GM21737 (cell line): ENCODE measurements at regions not wholly inside any gene's neighbourhood (a gene's known extent, or its start where the extent isn't known, plus 50 kb on each side); places are given as distances from the start of the nearest gene placed in this dataset.
"Not testable (repeated sequence)": the region's sequence is repeated elsewhere in the genome, so short reads cannot be mapped to it uniquely, and the experiment has no call there.

Experiments
- ATAC-seq: cut with Tn5 transposase; IDR thresholded peaks from one replicate; pipeline ENCODE4 v1.9.1; 2021; ENCODE audit warnings: mild to moderate bottlenecking, moderate library complexity; ENCODE audit not compliant: unreplicated experiment

DNA sequence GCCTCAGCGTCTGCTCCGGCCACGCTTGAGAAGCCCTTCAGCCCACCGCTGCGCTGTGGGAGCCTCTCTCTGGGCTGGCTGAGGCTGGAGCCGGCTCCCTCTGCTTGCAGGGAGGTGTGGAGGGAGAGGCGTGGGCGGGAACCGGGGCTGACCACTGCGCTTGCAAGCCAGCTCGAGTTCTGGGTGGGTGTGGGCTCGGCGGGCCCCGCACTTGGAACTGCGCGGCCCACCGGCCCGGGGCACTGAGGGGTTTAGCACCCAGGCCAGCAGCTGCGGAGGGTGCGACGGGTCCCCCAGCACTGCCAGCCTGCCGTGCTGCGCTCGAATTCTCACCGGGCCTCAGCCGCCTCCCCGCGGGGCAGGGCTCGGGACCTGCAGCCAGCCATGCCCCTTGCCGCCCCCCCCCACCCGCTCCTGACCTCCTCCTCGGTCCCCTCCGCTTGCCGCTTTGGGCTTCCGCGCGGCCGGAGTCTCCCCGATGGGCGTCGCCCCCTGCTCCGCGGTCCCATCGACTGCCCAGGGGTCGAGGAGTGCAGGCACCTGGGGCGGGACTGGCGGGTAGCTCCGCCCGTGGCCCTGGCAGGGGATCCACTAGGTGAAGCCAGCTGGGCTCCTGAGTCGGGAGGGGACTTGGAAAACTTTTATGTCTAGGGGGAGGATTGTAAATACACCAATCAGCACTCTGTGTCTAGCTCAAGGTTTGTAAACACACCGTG is 106.7 kb downstream of the RAP2B start:
- no peak for ATAC-seq

DNA sequence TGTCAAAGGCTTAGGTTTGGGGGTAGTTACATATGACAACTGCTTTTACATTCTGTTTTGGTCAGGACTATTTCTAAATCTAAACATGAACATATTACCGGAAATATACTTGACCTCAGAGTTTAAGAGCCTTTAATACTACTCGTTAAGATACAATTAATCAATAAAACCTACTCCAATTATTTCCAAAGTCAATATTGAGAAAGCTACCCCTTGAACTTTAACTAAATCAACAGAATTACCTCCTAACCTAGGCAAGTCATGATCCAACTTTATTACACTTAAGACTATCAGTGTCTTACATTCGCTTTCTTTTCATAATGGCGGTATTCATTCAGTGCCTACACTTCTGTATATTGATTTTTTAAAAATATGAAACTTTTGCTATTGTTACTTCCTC is 107.7 kb downstream of the RAP2B start:
- ATAC-seq: no peak

DNA sequence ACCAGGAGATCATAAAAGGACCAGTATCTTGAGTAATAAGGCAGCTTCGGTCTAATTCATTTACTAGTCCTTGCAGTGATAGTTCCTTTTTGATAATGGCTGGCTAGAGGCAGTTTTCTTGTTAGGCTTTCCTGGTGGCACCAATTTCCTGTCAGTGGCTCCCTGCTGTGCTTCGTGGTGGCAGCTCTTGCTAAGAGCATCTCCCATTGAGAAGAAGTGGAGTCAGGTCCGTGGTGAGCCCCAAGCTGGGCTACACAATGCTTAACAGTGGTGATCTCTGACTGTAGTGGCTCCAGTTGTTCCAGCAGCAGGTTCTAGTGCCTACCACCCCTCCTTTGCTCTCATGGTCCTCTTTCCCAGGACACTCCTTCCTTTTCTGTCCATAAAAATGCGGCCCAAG is 111.2 kb downstream of the RAP2B start:
- ATAC-seq: no peak

DNA sequence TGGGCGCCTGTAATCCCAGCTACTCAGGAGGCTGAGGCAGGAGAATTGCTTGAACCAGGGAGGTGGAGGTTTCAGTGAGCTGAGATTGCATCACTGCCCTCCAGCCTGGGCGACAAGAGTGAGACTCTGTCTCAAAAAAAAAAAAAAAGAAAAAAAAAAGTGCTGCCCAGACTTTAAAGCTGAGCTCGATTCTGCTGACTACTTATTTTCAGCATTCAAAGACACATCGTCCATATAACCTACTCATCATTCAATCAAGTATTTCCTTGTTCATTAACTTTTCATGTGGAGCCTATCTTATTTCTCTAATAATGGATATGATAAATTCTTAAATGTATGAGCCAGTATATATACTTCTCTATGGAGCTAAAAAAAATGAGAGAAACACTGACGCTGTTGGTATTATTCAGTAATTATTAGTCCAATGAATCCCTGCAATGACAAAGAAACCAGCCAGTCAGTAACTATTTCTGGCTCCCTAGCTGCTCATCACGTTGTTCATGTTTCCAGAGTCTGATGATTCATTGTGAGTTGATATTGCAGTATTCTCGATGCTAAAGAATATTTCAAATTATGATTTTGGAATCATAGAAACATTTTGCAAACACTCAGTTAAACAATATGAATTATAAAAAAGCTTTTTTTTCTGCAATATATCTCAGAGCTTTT is 111.9 kb downstream of the RAP2B start:
- no peak for ATAC-seq

DNA sequence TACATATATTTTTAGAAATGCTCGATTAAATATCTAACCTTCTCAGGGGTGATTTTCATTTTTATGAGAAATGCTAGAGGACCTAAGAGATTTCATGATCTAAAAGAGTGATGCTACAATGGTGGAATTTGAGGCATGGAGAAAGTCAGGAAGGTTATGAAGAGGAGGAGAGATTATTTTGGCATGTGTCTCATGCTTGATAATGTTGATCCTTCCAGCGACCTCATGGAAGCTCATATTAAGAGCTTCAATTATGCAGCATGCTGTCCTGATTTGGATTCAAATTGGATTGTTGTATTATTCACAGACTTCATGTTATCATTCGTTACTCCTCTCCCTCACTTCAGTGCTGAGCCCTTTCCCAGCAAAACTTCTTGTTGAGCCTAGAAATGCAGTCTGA is 112.5 kb downstream of the RAP2B start:
- ATAC-seq: no peak

DNA sequence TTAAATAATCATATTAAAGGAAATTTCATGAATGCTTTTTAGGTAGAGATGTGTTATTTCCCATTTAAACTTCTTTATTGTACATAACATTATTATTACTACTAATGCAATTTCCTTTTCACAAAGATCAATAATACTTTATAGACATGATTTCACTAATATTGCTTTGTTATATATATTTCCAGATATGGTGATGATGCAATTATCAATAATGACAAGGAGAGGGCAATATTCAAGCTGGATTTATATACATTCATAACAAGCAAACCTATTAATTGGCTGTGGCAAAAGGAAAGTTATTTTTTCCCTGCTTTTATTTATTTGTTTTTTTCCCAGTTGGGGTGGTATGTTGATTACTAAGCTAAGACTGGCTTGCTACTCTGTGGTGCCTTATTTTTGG is 113.5 kb downstream of the RAP2B start:
- ATAC-seq: no peak

DNA sequence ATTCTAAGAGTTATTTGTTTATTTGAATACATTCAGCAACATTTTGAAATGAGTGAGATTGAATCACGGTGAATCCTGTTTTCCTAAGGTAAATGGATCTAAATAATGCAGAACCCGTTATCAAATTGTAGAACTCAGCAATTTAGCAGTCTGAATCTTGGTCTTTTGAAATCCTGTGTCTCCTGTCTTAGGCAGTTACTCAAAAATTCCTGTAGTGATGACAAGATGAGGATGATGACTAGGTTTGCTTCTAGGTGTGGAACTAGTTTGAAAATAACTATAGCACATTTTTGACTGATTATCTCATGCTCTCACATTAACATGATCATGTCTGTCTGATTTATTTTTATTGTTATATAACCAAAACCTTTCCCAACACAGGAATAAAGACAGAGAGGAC is 115.0 kb downstream of the RAP2B start:
- no peak for ATAC-seq

DNA sequence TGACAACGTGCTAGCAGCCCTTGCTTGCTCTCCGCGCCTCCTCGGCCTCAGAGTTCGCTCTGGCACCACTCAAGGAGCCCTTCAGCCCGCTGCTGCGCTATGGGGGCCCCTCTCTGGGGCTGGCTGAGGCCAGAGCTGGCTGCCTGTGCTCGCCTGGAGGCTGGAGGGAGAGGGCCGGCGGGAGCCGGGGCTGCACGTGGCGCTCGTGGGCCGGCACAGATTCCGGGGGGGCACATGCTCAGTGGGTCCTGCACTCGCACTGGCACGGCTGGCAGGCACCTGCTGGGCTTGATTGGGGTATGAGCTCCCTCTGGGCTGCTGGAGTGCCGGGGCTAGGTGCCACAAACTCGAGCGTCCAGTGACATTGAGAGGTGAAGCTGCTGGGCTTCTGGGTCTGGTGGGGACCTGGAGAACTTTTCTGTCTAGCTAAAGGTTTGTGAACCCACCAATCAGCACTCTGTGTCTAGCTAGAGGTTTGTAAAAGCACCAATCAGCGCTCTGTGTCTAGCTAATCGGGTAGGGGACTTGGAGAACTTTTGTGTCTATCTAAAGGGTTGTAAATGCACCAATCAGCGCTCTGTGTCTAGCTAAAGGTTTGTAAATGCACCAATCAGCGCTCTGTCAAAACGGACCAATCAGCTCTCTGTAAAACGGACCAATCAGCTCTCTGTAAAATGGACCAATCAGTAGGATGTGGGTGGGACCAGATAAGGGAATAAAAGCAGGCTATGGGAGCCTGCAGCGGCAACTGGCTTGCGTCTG is 119.4 kb downstream of the RAP2B start:
- ATAC-seq: not testable (repeated sequence)

DNA sequence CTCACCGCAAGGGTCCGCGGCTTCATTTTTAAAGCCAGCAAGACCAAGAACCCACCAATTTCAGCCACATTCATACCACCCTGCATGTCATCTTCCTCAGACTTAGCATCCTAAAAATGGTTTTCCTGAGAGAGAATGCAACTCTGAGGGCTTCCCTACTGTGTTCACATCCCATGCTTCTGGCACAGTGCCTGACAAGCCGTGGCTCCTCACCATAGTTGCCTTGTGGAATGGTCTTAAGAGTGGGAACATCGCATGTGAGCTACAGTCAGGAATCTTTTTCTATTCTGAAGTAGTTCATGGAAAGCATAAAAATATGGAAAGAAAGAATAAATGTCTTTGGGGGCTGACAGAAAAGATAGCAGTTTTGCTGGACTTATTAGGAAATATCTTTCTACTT is 120.3 kb downstream of the RAP2B start:
- no peak for ATAC-seq

DNA sequence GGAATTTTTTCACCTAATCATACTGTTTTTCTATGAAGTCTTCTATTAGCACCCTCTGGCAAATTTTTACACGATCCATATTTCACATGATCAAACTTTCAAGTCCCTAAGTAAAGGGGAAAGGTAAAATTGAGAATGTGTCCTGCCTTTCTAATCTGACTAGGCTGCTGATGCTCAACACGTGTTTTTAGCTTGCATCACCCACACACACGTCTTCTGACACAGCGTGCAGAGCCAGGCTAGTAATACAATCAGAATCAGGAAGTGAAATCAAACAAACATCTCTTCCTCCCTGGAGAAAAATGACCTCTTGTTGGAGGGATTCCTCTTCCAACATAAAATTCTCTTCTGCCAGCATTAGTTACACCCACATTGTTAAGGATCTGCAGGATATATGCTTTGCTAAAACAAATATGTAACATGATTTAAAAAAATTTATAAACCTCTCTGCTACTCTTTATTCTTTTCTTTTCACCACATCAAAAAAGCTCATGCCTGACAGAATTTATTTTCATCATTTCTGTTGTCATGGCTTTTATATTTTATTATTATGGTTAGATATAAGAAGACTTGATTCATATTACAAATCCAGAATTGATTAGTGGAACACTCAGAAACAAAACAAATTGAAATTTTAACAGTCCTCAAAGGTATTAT is 122.4 kb downstream of the RAP2B start:
- ATAC-seq: no peak

DNA sequence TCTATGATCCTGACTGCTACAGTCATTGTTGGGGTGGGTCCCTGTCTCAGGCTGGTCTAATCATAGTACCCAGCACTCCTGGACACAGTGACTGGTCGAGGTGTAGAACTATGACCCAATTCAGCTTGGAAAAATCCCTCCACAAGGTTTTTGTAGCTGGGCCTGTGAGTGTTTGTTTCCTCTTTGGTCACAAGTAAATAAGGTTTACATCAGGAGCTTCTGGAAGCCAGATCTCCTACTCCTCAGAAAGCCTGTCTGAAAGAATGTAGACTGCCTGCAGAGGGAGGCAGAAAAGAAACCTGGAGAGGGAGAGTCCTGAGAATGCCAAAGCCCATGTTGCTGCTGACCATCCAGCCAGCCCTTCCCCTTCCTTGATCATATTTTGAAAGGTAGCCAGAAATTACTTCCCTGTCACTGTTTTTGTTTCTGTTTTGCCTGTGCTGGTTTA is 123.2 kb downstream of the RAP2B start:
- no peak for ATAC-seq

DNA sequence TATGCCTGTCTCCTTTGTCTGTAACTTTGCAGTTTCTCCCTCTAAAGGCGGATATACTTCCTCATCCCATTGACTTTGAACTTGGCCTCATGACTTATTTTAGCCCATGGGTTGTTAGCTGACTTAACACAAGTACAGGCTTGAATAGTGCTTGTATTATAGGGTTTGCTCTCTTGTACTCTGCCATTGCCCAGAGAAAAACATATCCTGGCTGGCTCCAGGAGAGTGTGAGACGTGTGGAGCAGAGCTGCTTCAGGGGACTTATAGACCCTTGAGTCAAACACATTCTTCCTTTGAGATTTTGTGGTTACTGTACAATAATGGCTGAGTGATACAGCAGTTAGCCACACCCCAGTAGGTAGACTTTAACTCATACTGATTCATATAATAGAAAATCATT is 124.0 kb downstream of the RAP2B start:
- ATAC-seq: no peak

DNA sequence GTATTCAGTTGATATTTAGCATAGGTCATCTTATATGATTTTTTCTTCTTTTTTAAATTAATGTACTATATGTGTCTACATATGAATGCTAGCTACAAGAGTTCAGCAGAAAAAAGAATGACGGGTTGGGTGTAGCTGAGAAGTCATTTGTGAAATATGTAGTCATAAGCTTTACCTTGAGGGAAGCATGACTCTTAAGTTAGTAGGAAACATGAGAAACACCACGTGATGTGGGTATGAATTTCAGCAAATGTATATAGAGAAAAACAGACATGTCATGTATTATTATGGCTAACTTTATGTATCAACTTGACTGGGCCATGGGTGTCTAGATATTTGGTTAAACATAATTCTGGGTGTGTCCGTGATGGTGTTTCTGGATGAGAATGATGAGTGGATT is 125.0 kb downstream of the RAP2B start:
- no peak for ATAC-seq

DNA sequence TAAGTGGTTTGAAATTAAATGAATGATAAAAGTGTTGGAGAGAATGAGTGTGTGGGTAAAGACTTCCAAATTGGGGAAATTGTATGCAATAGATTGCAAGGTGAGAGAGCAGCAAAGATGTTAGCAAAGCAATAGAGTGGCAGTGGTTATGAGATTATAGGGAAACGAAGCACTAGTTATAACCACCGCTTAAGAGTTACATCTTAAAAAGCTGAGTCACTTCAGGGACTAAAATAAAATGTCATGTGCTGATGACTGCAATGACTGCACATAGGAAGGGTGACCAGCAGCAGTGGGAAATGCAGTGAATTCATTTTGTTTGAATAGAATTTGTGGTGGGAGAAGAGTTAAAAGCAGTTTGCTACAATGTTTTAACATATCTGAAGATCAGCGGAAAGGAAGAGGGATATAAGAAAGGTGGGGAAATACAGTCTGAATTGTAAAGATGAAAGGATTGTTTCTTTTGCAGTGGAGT is 127.3 kb downstream of the RAP2B start:
- no peak for ATAC-seq

DNA sequence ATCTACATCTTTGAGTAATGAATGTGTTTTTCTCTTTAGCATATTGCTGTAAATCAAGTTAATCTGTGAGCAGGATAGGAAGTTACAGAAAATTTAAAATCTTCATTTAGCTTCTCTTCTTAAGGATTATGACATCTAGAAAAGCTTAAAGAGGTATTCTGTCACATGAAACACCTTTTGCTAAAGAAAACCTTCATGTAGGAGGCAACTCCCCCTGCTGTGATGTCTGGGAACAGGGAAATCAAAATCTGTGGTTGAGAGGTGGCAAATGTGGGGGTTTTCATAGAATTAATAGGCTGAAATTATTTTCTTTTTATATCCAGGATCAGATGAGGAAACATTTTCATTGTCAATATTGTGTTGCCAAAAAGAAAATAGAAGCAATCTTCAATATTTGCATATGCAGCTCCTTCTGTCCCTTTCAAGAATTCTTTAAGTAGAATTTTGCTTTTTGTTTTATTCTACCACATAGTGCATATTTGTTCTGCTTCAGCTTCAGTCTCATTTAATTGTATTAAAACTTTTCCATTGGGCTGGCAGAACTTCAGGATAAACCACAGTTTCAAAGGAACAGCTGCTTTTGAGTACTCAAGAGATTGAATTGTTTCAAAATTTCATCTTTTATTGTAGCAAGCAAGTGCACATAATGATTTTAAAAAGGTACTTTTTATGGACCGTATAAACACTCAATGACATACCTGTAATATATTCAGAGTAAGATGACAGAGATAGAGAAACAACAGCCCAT is 128.4 kb downstream of the RAP2B start:
- no peak for ATAC-seq

DNA sequence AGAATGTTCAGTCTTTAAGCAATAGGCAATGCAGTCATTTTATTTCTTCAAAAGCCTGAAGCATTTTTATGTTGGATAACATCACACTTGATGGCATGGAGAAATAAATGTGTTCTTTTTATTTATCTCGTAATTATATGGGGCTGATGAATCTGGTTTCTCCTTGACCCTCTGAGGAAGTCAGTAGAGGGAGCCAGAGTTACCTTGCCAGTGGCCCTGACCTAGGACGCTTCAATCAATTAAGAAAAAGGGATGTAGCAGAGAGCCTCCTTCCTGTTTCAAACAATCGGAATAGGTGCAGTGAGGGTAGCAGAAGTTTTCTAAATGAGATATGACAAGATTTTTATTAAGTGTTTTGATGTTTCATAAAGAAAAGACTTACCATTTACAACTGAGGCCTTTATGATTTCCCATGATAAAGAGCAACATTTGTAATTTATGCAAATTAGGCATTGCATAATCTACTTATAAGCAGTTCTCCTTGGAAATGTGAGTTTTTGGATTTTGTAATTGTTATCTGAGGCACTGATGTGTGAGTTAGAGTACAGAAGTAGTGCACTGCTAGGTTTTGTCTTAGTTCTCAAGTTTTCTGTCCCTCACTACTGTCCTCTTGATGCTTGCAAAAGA is 129.1 kb downstream of the RAP2B start:
- ATAC-seq: no peak

DNA sequence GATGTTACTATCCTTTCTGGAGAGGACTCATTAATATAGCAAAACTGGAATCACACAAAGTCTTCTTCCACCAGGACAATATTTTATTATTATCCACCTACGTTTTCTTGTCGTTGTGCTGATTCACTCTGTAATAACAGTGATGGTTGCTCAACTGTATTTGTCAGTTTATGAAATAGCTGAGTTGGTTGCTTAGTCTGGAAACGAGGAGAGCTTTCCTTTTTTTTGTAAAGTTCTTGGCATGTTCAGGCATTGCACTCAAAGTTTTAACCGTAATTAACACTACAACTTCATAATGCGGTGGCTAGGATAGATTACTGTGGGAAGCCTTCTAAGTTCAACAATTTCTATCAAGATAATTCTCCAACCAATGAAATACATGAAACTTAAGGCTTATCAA is 131.2 kb downstream of the RAP2B start:
- no peak for ATAC-seq

DNA sequence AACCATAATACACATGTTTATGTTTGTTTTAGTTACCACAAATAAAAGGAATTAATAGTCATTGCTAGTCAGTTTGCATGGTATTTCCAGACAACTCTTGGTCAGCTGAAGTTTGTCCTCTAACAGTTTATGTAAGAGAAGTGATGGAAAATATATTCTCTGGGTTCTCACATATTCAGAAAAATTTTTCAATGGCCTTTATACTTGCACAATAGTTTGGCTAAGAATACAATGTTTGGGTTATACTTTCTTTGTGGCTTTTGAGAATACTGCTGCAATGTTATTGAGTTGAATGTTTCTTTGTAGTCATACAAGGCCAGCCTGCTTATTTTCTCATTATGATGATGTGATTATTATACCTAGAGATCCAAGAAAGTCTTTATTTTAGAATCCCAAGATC is 133.9 kb downstream of the RAP2B start:
- ATAC-seq: no peak

DNA sequence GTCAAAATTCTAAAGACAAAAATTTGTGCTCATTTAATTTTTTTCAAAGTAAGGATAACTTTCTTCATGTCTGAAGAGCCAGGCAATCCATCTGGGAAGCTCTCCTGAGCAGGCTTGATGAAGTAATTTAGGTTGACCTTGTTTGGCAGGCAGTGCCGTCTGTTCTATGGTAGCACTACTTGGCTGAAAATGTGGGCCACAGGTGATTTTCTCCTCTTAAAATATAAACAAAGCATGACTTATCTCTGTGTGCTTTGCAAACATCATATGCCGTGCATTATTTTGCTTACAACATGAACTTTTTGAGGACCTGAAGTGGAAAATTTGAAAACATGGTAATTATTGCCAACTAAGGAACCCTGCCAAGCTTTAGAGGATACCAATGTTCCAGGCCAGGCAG is 143.2 kb downstream of the RAP2B start:
- no peak for ATAC-seq

DNA sequence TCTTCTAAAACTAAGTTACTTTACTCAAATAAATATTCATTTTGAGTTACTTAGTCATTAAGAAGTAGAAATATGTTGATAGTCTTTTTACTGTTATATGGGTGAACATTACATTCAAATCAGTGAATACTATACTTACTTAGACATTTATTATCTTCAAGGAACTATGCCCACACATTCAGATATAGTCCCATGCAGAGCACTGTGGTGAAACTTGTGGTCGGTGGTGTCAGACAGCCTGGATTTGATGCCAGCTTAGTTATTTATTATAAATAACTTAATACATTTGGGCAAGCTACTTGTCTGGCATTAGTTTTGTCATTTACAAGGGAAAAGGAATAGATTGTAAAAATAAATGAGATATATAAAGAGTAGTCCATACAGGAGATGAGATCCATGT is 149.5 kb downstream of the RAP2B start:
- ATAC-seq: no peak
